ENCODE measurements at regions not wholly inside any gene's neighbourhood (a gene's known extent, or its start where the extent isn't known, plus 50 kb on each side); places are given as distances from the start of the nearest gene placed in this dataset.

DNA sequence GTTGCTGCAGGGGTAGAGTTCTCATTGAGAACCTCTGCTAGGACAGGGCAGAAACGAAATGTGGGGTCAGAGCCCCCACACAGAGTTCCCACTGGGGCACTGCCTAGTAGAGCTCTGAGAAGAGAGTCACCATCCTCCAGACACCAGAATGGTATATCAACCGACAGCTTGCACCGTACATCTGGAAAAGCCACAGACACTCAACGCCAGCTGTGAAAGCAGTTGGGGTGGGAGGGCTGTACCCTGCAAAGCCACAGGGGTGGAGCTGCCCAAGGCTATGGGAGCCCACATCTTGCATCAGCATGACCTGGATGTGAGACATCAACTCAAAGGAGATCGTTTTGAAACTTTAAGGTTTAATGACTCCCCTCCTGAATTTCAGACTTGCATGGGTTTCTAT lies 284.0 kb upstream of the DEPDC1 start:
- no peak for DNase-seq (ENCODE audit: low spot score in 2 of 2, unreplicated experiment in 2 of 2)
- no peaks in the 10 kb centered on the region for H3K27me3 Mint-ChIP-seq (ENCODE audit: low read depth)
- H3K36me3 Mint-ChIP-seq, result peaks cover 2% of the 10 kb centered on the region
- no peaks in the 10 kb centered on the region for H3K4me1 Mint-ChIP-seq
- H3K27ac Mint-ChIP-seq, result no peak overlapping the region
- TF ChIP-seq, protein P1, sequence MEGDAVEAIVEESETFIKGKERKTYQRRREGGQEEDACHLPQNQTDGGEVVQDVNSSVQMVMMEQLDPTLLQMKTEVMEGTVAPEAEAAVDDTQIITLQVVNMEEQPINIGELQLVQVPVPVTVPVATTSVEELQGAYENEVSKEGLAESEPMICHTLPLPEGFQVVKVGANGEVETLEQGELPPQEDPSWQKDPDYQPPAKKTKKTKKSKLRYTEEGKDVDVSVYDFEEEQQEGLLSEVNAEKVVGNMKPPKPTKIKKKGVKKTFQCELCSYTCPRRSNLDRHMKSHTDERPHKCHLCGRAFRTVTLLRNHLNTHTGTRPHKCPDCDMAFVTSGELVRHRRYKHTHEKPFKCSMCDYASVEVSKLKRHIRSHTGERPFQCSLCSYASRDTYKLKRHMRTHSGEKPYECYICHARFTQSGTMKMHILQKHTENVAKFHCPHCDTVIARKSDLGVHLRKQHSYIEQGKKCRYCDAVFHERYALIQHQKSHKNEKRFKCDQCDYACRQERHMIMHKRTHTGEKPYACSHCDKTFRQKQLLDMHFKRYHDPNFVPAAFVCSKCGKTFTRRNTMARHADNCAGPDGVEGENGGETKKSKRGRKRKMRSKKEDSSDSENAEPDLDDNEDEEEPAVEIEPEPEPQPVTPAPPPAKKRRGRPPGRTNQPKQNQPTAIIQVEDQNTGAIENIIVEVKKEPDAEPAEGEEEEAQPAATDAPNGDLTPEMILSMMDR (IDR thresholded peaks at IDR 0.05; ENCODE audit: unreplicated experiment), result no peak
- H3K9me3 Mint-ChIP-seq, result peaks cover 8% of the 10 kb centered on the region
- no peak overlapping the region for H3K4me3 Mint-ChIP-seq

DNA sequence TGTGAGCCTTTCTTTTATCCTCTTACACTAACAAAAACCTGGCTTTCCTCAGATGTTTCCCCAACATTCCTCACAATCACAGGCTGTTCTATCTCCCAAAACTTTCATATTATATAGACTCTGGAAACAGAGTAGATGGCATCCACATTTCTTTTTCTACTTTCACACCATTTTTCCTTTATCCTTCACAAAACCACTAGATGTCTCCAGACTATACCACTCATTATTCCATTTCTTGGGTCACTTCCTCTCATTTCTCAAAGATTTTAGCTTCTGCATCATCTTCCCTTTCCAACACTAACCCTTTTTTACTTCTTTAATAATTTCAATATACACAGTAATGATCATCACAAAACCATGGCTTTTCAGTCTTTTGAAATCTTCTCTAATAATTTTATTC lies 286.0 kb upstream of the DEPDC1 start:
- TF ChIP-seq, protein P1 (IDR thresholded peaks at IDR 0.05; ENCODE audit: unreplicated experiment), result no peak
- no peaks in the 10 kb centered on the region for H3K27me3 Mint-ChIP-seq (ENCODE audit: low read depth)
- no peaks in the 10 kb centered on the region for H3K4me1 Mint-ChIP-seq
- peaks cover 2% of the 10 kb centered on the region for H3K36me3 Mint-ChIP-seq
- no peak overlapping the region for H3K27ac Mint-ChIP-seq
- no peak overlapping the region for H3K4me3 Mint-ChIP-seq
- no peak for DNase-seq (ENCODE audit: low spot score in 2 of 2, unreplicated experiment in 2 of 2)
- peaks cover 8% of the 10 kb centered on the region for H3K9me3 Mint-ChIP-seq

DNA sequence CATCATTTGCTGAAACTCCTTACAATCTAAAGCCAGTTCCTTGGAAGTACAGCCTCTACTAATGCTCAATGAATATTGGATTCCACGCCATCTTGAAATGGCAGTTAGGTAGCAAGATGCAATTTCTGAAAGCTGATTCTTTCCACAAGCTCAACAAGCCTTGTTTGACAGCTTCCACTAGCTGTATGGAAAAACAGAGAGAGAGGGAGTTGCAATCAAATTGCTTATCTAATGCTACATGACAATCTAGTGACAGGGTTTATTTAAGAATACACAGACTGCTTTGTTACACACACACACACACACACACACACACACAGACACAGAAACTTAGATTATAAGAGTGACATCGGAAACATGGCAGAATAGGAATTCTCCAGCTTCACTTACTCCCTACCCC lies 288.4 kb upstream of the DEPDC1 start:
- no peak for DNase-seq (ENCODE audit: low spot score in 2 of 2, unreplicated experiment in 2 of 2)
- H3K36me3 Mint-ChIP-seq, result no peaks in the 10 kb centered on the region
- no peaks in the 10 kb centered on the region for H3K27me3 Mint-ChIP-seq (ENCODE audit: low read depth)
- no peaks in the 10 kb centered on the region for H3K9me3 Mint-ChIP-seq
- no peaks in the 10 kb centered on the region for H3K4me1 Mint-ChIP-seq
- H3K4me3 Mint-ChIP-seq, result no peak overlapping the region
- TF ChIP-seq, protein P1 (IDR thresholded peaks at IDR 0.05; ENCODE audit: unreplicated experiment), result no peak
- H3K27ac Mint-ChIP-seq, result no peak overlapping the region

DNA sequence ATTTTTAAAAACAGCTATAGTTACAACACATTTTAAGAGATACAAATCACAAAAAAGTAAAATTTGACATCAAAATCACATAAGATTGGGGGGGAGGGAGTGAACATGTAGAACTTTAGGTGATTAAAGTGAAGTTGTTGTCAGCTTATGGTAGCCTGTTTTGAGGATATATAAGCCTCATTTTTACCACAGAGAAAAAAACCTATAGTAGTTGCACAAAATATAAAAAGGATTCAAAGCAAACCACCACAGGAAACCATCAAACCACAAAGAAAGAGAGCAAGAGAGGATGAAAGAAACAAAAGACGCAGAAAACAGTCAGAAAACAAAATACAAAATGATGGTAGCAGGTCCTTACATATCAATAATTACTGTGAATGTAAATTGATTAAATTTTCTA lies 291.9 kb upstream of the DEPDC1 start:
- no peak for DNase-seq (ENCODE audit: low spot score in 2 of 2, unreplicated experiment in 2 of 2)
- TF ChIP-seq, protein P1 (IDR thresholded peaks at IDR 0.05; ENCODE audit: unreplicated experiment), result no peak
- no peaks in the 10 kb centered on the region for H3K9me3 Mint-ChIP-seq
- no peak overlapping the region for H3K27ac Mint-ChIP-seq
- no peaks in the 10 kb centered on the region for H3K27me3 Mint-ChIP-seq (ENCODE audit: low read depth)
- H3K4me3 Mint-ChIP-seq, result no peak overlapping the region
- H3K36me3 Mint-ChIP-seq, result no peaks in the 10 kb centered on the region
- H3K4me1 Mint-ChIP-seq, result no peaks in the 10 kb centered on the region

DNA sequence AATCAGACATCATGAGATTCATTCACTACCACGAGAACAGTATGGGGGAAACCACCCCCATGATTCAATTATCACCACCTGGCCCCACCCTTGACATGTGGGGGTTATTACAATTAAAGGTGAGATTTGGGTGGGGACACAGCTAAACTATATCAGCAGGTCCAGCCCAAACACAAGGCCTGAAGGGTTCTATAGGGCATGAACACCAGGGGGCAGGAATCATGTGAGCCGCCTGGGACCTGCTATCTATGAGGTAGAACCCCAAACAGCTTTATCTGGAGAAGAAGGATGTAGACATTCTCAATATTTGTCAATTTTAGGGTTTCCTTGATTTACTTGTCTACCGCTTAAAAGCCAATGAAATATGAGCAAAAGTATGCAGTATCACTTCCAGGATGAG lies 294.9 kb upstream of the DEPDC1 start:
- Mint-ChIP-seq H3K27ac (no peak overlapping the region), H3K36me3 (no peaks in the 10 kb centered on the region), H3K4me3 (no peak overlapping the region), H3K27me3 (ENCODE audit: low read depth) (no peaks in the 10 kb centered on the region), H3K9me3 (no peaks in the 10 kb centered on the region), H3K4me1 (no peaks in the 10 kb centered on the region)
- TF ChIP-seq, protein P1 (IDR thresholded peaks at IDR 0.05; ENCODE audit: unreplicated experiment), result no peak
- DNase-seq (ENCODE audit: low spot score in 2 of 2, unreplicated experiment in 2 of 2), result no peak

DNA sequence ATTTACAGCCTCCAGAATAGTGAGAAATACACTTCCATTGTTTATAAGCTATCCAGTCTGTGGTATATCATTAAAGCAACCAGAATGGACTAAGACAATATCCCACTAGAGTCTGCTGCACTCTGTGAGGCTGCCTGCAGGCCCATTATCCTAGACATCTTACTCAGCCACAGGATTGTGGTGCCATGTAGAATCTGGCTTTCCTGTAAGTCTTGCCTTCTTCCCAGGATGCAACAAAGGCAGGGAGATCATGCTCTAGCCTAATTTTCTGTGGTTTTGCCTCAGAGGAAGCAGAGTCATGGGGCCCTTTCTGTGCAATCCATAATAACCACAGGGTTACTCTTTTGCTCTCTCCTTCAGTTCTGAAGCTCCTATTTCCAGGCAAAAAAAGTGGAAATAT lies 299.1 kb upstream of the DEPDC1 start:
- TF ChIP-seq, protein P1 (IDR thresholded peaks at IDR 0.05; ENCODE audit: unreplicated experiment), result no peak
- Mint-ChIP-seq H3K9me3 (no peaks in the 10 kb centered on the region), H3K4me1 (peaks cover 7% of the 10 kb centered on the region), H3K27ac (no peak overlapping the region), H3K27me3 (ENCODE audit: low read depth) (no peaks in the 10 kb centered on the region), H3K36me3 (no peaks in the 10 kb centered on the region), H3K4me3 (no peak overlapping the region)
- DNase-seq (ENCODE audit: low spot score in 2 of 2, unreplicated experiment in 2 of 2), result no peak

Data from mesothelial cell of epicardium (in vitro differentiated cells).